ENCODE measurements at regions not wholly inside any gene's neighbourhood (a gene's known extent, or its start where the extent isn't known, plus 50 kb on each side); places are given as distances from the start of the nearest gene placed in this dataset.

GRCh38 chr20:4607287-4607713, 79.0 kb upstream of the PRNP start:
- Mint-ChIP-seq H3K9me3 (ENCODE audit: unreplicated experiment) (no peaks in the 10 kb centered on the region), H3K36me3 (ENCODE audit: insufficient read depth, unreplicated experiment) (no peaks in the 10 kb centered on the region), H3K27ac (ENCODE audit: unreplicated experiment) (no peak overlapping the region), H3K27me3 (ENCODE audit: insufficient read depth, unreplicated experiment) (peaks cover 25% of the 10 kb centered on the region), H3K4me3 (ENCODE audit: unreplicated experiment) (no peak overlapping the region), H3K4me1 (ENCODE audit: low read depth, unreplicated experiment) (no peaks in the 10 kb centered on the region)
- CTCF ChIA-PET = interaction anchor here (1.9 kb wide), 1 partner anchor 113 kb away, joined by 9 read pairs; no protein-coding TSS in a partner anchor
- H3K4me3 ChIP-seq (ENCODE audit: low read depth, low read length) = no peak overlapping the region
- POLR2A ChIA-PET = no interaction called here
- no TSS peak for BruUV-seq (replicated peaks)
- intact Hi-C loops (cut with micrococcal nuclease; ENCODE audit: unreplicated experiment) = loop anchor here (1.0 to 10.0 kb wide), 3 partner anchors 113 to 588 kb away; no protein-coding TSS in a partner anchor
- peak; percentile 61 to 74 for DNase-seq
- H3K9me3 ChIP-seq = no peaks in the 10 kb centered on the region
- TF ChIP-seq, protein P1, sequence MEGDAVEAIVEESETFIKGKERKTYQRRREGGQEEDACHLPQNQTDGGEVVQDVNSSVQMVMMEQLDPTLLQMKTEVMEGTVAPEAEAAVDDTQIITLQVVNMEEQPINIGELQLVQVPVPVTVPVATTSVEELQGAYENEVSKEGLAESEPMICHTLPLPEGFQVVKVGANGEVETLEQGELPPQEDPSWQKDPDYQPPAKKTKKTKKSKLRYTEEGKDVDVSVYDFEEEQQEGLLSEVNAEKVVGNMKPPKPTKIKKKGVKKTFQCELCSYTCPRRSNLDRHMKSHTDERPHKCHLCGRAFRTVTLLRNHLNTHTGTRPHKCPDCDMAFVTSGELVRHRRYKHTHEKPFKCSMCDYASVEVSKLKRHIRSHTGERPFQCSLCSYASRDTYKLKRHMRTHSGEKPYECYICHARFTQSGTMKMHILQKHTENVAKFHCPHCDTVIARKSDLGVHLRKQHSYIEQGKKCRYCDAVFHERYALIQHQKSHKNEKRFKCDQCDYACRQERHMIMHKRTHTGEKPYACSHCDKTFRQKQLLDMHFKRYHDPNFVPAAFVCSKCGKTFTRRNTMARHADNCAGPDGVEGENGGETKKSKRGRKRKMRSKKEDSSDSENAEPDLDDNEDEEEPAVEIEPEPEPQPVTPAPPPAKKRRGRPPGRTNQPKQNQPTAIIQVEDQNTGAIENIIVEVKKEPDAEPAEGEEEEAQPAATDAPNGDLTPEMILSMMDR (IDR thresholded peaks at IDR 0.05; ENCODE audit: insufficient read depth in 1 of 2, low read depth in 1 of 2, low read length in 1 of 2, severe bottlenecking in 1 of 2, unreplicated experiment in 1 of 2) = peak; percentile 85 to 93
- no peaks in the 10 kb centered on the region for H3K36me3 ChIP-seq (ENCODE audit: control insufficient read depth, insufficient read depth, low read length)
- no peaks in the 10 kb centered on the region; the same call in none of the 2 replicates for H3K27me3 ChIP-seq (replicated peaks; ENCODE audit: control insufficient read depth, insufficient read depth, low read length)
- H3K4me1 ChIP-seq = no peaks in the 10 kb centered on the region

DNA sequence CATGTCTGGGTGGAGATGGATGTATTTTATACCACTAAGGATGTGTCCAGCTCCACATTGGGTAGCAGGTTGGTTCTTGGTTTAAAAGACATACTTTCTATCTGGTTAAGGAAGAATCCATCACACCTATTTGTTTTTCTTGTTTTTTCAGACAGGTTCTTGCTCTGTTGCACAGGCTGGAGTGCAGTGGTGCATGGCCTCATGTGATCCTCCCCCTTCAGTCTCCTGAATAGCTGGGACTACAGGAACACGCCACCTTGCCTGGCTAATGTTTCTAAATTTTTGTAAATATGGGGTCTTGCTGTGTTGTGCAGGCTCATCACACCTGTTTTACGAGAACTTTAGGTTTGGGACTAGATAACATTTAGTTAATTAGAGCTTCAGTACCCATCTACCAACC, 80.2 kb upstream of the PRNP start:
- H3K4me3 ChIP-seq (ENCODE audit: low read depth, low read length) = no peak overlapping the region
- ChIA-PET CTCF (interaction anchor here (1.1 to 2.2 kb wide), 3 partner anchors 112 to 119 kb away, joined by 4 to 13 read pairs (median 4); partner anchors contain the start of gene PRND), POLR2A (no interaction called here)
- Mint-ChIP-seq H3K27me3 (ENCODE audit: insufficient read depth, unreplicated experiment) (peaks cover 18% of the 10 kb centered on the region), H3K27ac (ENCODE audit: unreplicated experiment) (no peak overlapping the region), H3K36me3 (ENCODE audit: insufficient read depth, unreplicated experiment) (no peaks in the 10 kb centered on the region), H3K4me3 (ENCODE audit: unreplicated experiment) (no peak overlapping the region), H3K9me3 (ENCODE audit: unreplicated experiment) (no peaks in the 10 kb centered on the region), H3K4me1 (ENCODE audit: low read depth, unreplicated experiment) (no peaks in the 10 kb centered on the region)
- no peaks in the 10 kb centered on the region for H3K9me3 ChIP-seq
- H3K36me3 ChIP-seq (ENCODE audit: control insufficient read depth, insufficient read depth, low read length) = no peaks in the 10 kb centered on the region
- H3K4me1 ChIP-seq = no peaks in the 10 kb centered on the region
- H3K27me3 ChIP-seq (replicated peaks; ENCODE audit: control insufficient read depth, insufficient read depth, low read length) = no peaks in the 10 kb centered on the region; the same call in none of the 2 replicates
- no TSS peak for BruUV-seq (replicated peaks)
- intact Hi-C loops (cut with micrococcal nuclease; ENCODE audit: unreplicated experiment) = loop anchor here (10.0 kb wide), 1 partner anchor 589 kb away; no protein-coding TSS in a partner anchor
- TF ChIP-seq, protein P1 (IDR thresholded peaks at IDR 0.05; ENCODE audit: insufficient read depth in 1 of 2, low read depth in 1 of 2, low read length in 1 of 2, severe bottlenecking in 1 of 2, unreplicated experiment in 1 of 2) = no peak
- no peak for DNase-seq

DNA sequence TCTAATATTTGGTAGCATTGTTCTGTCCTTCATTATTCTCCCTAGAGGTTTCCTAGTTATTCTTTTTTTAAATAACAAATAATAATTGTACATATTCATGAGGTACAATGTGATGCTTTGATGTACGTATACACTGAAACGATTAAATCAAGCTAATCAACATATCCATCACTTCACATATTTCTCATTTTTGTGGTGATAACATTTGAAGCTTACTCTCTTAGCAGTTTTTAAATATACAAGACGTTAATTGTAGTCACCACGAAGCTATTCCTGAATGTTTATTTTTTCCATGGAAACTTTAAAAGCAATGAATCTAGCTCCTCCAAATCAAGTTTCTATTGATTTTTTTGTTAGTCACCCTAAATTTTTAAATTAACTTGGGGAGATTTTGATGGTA, 81.1 kb upstream of the PRNP start:
- intact Hi-C loops (cut with micrococcal nuclease; ENCODE audit: unreplicated experiment) = loop anchor here (10.0 kb wide), 1 partner anchor 590 kb away; no protein-coding TSS in a partner anchor

More for the DNA sequence above, 81.1 kb upstream of the PRNP start:
- no peak for DNase-seq
- Histone ChIP-seq H3K4me3 (ENCODE audit: low read depth, low read length) (no peak overlapping the region), H3K9me3 (no peaks in the 10 kb centered on the region), H3K27me3 (replicated peaks; ENCODE audit: control insufficient read depth, insufficient read depth, low read length) (no peaks in the 10 kb centered on the region; the same call in none of the 2 replicates), H3K4me1 (no peaks in the 10 kb centered on the region), H3K36me3 (ENCODE audit: control insufficient read depth, insufficient read depth, low read length) (no peaks in the 10 kb centered on the region)
- H3K36me3 Mint-ChIP-seq (ENCODE audit: insufficient read depth, unreplicated experiment) = no peaks in the 10 kb centered on the region
- TF ChIP-seq, protein P1 (IDR thresholded peaks at IDR 0.05; ENCODE audit: insufficient read depth in 1 of 2, low read depth in 1 of 2, low read length in 1 of 2, severe bottlenecking in 1 of 2, unreplicated experiment in 1 of 2) = no peak
- BruUV-seq (replicated peaks) = no TSS peak
- no peak overlapping the region for H3K27ac Mint-ChIP-seq (ENCODE audit: unreplicated experiment)
- no peaks in the 10 kb centered on the region for H3K4me1 Mint-ChIP-seq (ENCODE audit: low read depth, unreplicated experiment)
- H3K9me3 Mint-ChIP-seq (ENCODE audit: unreplicated experiment) = no peaks in the 10 kb centered on the region
- ChIA-PET CTCF (interaction anchor here (2.2 kb wide), 1 partner anchor 116 kb away, joined by 13 read pairs; the partner anchor contains the start of gene PRND), POLR2A (no interaction called here)
- H3K27me3 Mint-ChIP-seq (ENCODE audit: insufficient read depth, unreplicated experiment) = peaks cover 20% of the 10 kb centered on the region
- H3K4me3 Mint-ChIP-seq (ENCODE audit: unreplicated experiment) = no peak overlapping the region

All from Caco-2 (cell line).